ENCODE measurements at regions not wholly inside any gene's neighbourhood (a gene's known extent, or its start where the extent isn't known, plus 50 kb on each side); places are given as distances from the start of the nearest gene placed in this dataset.

GRCh38 chr4:117796677-117797076 lies 237.6 kb upstream of the NDST3 start:
- TF ChIP-seq CTCF (conservative IDR thresholded peaks at IDR 0.05; ENCODE audit: low read length), result no peak
- no peak for TF ChIP-seq EZH2phosphoT487 (IDR thresholded peaks at IDR 0.05; ENCODE audit: borderline replicate concordance, low read depth, low read length)
